Neural progenitor cell (in vitro differentiated cells): ENCODE measurements at regions not wholly inside any gene's neighbourhood (a gene's known extent, or its start where the extent isn't known, plus 50 kb on each side); places are given as distances from the start of the nearest gene placed in this dataset.
"Not testable (repeated sequence)": the region's sequence is repeated elsewhere in the genome, so short reads cannot be mapped to it uniquely, and the experiment has no call there.

Experiments used
- DNase-seq: peaks from one replicate; pipeline ENCODE4 v3.0.0-alpha.2; 2016; ENCODE audit warnings: low spot score
- H2AFZ ChIP-seq: fragments of 200-600 bp; sonication (generic); replicated peaks from 2 replicates; pipeline ENCODE4 v1.6.1; 2016; ENCODE audit warnings: antibody characterized with exemption
- H3F3A ChIP-seq: fragments of 200-600 bp; sonication (generic); 2 replicates; pipeline ENCODE4 v1.6.1; 2016; ENCODE audit warnings: antibody characterized with exemption, low read depth
- H3K27ac ChIP-seq: fragments of 200-600 bp; sonication (generic); 2 replicates; pipeline ENCODE4 v1.5.1; 2016; ENCODE audit warnings: mild to moderate bottlenecking
- H3K27me3 ChIP-seq: fragments of 200-600 bp; sonication (generic); 2 replicates; pipeline ENCODE4 v1.6.1; 2016; ENCODE audit warnings: mild to moderate bottlenecking, moderate library complexity
- H3K36me3 ChIP-seq: fragments of 200-600 bp; sonication (generic); 2 replicates; pipeline ENCODE4 v1.5.1; 2016
- H3K4me1 ChIP-seq: fragments of 200-600 bp; sonication (generic); 2 replicates; pipeline ENCODE4 v1.6.1; 2016; ENCODE audit warnings: mixed run types
- H3K4me2 ChIP-seq: fragments of 200-600 bp; sonication (generic); 2 replicates; pipeline ENCODE4 v1.6.1; 2016
- H3K4me3 ChIP-seq: fragments of 200-600 bp; sonication (generic); 2 replicates; pipeline ENCODE4 v1.5.1; 2016
- H3K79me2 ChIP-seq: fragments of 200-600 bp; sonication (generic); 2 replicates; pipeline ENCODE4 v1.6.1; 2016; ENCODE audit warnings: low read depth
- H3K9ac ChIP-seq: fragments of 200-600 bp; sonication (generic); 2 replicates; pipeline ENCODE4 v1.6.1; 2016
- H3K9me3 ChIP-seq: fragments of 200-600 bp; sonication (generic); 2 replicates; pipeline ENCODE4 v1.5.1; 2016; ENCODE audit warnings: low read depth
- H4K20me1 ChIP-seq: fragments of 200-600 bp; sonication (generic); 2 replicates; pipeline ENCODE4 v1.6.1; 2016; ENCODE audit warnings: low read depth
- H3K27ac Mint-ChIP-seq: 3 replicates; pipeline ENCODE4 v1.8.0; 2021; ENCODE audit warnings: mixed read lengths
- H3K27me3 Mint-ChIP-seq: 2 replicates; pipeline ENCODE4 v1.8.0; 2022; ENCODE audit warnings: low read depth, mild to moderate bottlenecking, inconsistent platforms, moderate library complexity, mixed read lengths; ENCODE audit not compliant: insufficient read depth
- H3K36me3 Mint-ChIP-seq: 3 replicates; pipeline ENCODE4 v1.8.0; 2021; ENCODE audit warnings: mixed read lengths
- H3K4me1 Mint-ChIP-seq: 3 replicates; pipeline ENCODE4 v1.8.0; 2021; ENCODE audit warnings: mixed read lengths
- H3K4me3 Mint-ChIP-seq: 3 replicates; pipeline ENCODE4 v1.8.0; 2021; ENCODE audit warnings: mild to moderate bottlenecking, moderate library complexity, mixed read lengths
- H3K9me3 Mint-ChIP-seq: 3 replicates; pipeline ENCODE4 v1.8.0; 2020; ENCODE audit warnings: mixed read lengths
- CTCF ChIP-seq: fragments of 200-600 bp; sonication (generic); IDR thresholded peaks from 2 replicates; pipeline ENCODE4 v1.5.1; 2017; ENCODE audit warnings: antibody characterized with exemption, mild to moderate bottlenecking
- EZH2 ChIP-seq: fragments of 200-600 bp; sonication (generic); IDR thresholded peaks from 2 replicates; pipeline ENCODE4 v1.6.1; 2017; ENCODE audit warnings: antibody characterized with exemption, mild to moderate bottlenecking, moderate library complexity
- EZH2phosphoT487 ChIP-seq: fragments of 200-600 bp; sonication (generic); IDR thresholded peaks from 2 replicates; pipeline ENCODE4 v1.6.1; 2017; ENCODE audit warnings: antibody characterized with exemption

- Histone ChIP-seq H3K36me3 (no peaks in the 10 kb centered on the region), H4K20me1 (no peaks in the 10 kb centered on the region), H3K4me3 (no peak overlapping the region), H3K79me2 (peaks cover 49% of the 10 kb centered on the region), H3K27me3 (no peaks in the 10 kb centered on the region), H3K4me1 (peaks cover 31% of the 10 kb centered on the region), H3K27ac (no peak overlapping the region), H3K9ac (no peak overlapping the region), H3K9me3 (no peaks in the 10 kb centered on the region), H2AFZ (no peak overlapping the region), H3K4me2 (no peak overlapping the region), H3F3A (peaks cover 15% of the 10 kb centered on the region)
- H3K27ac Mint-ChIP-seq, result no peak overlapping the region
- H3K9me3 Mint-ChIP-seq, result peaks cover 28% of the 10 kb centered on the region
- TF ChIP-seq EZH2 (no peak), EZH2phosphoT487 (no peak), CTCF (no peak)
- H3K36me3 Mint-ChIP-seq, result peaks cover 29% of the 10 kb centered on the region
- no peak for DNase-seq
- peaks cover 3% of the 10 kb centered on the region for H3K4me1 Mint-ChIP-seq
- no peak overlapping the region for H3K4me3 Mint-ChIP-seq
- no peaks in the 10 kb centered on the region for H3K27me3 Mint-ChIP-seq
Observed at GRCh38 chr10:21041763-21042458, 144.8 kb upstream of the NEBL start.

- H3K27ac Mint-ChIP-seq, result no peak overlapping the region
- no peak overlapping the region for H3K4me3 Mint-ChIP-seq
- Histone ChIP-seq H3K79me2 (peaks cover 32% of the 10 kb centered on the region), H3K4me2 (no peak overlapping the region), H3K9ac (no peak overlapping the region), H2AFZ (no peak overlapping the region), H3K9me3 (no peaks in the 10 kb centered on the region), H3K4me3 (no peak overlapping the region), H3K4me1 (peaks cover 31% of the 10 kb centered on the region), H3K36me3 (no peaks in the 10 kb centered on the region), H3K27ac (no peak overlapping the region), H4K20me1 (no peaks in the 10 kb centered on the region), H3F3A (peaks cover 19% of the 10 kb centered on the region), H3K27me3 (no peaks in the 10 kb centered on the region)
- H3K9me3 Mint-ChIP-seq, result peaks cover 26% of the 10 kb centered on the region
- H3K4me1 Mint-ChIP-seq, result peaks cover 6% of the 10 kb centered on the region
- TF ChIP-seq EZH2phosphoT487, result no peak
- TF ChIP-seq CTCF, result no peak
- no peak for TF ChIP-seq EZH2
- H3K36me3 Mint-ChIP-seq, result peaks cover 25% of the 10 kb centered on the region
- DNase-seq, result no peak
- H3K27me3 Mint-ChIP-seq, result peaks cover 2% of the 10 kb centered on the region
Observed at GRCh38 chr10:21039721-21040120, 142.6 kb upstream of the NEBL start.

GRCh38 chr10:21036757-21037156 is 139.6 kb upstream of the NEBL start:
- no peak overlapping the region for H3K27ac Mint-ChIP-seq
- H3K36me3 Mint-ChIP-seq, result peaks cover 23% of the 10 kb centered on the region
- H3K27me3 ChIP-seq, result no peaks in the 10 kb centered on the region
- H3K27ac ChIP-seq, result no peak overlapping the region
- peaks cover 11% of the 10 kb centered on the region for H3K4me1 ChIP-seq
- no peak overlapping the region for H3K9ac ChIP-seq
- peaks cover 30% of the 10 kb centered on the region for H3K79me2 ChIP-seq
- TF ChIP-seq CTCF, result no peak
- no peak for TF ChIP-seq EZH2
- TF ChIP-seq EZH2phosphoT487, result no peak
- H3K4me2 ChIP-seq, result peak overlapping the region; percentile 32
- peaks cover 6% of the 10 kb centered on the region for H3K4me1 Mint-ChIP-seq
- H3K36me3 ChIP-seq, result no peaks in the 10 kb centered on the region
- no peaks in the 10 kb centered on the region for H3K9me3 ChIP-seq
- no peak overlapping the region for H3K4me3 Mint-ChIP-seq
- no peak for DNase-seq
- H3F3A ChIP-seq, result peaks cover 5% of the 10 kb centered on the region
- H4K20me1 ChIP-seq, result no peaks in the 10 kb centered on the region
- peaks cover 26% of the 10 kb centered on the region for H3K9me3 Mint-ChIP-seq
- H3K27me3 Mint-ChIP-seq, result peaks cover 2% of the 10 kb centered on the region
- H2AFZ ChIP-seq, result no peak overlapping the region
- no peak overlapping the region for H3K4me3 ChIP-seq

GRCh38 chr10:21034770-21035169 is 137.7 kb upstream of the NEBL start:
- H3K36me3 ChIP-seq, H3K9me3 ChIP-seq, DNase-seq, H3K4me3 Mint-ChIP-seq, H2AFZ ChIP-seq, H3K27ac ChIP-seq, H3F3A ChIP-seq, H3K27ac Mint-ChIP-seq, H3K27me3 ChIP-seq, H3K4me3 ChIP-seq, H3K9ac ChIP-seq, H3K27me3 Mint-ChIP-seq, H3K4me1 Mint-ChIP-seq, H3K4me2 ChIP-seq, H4K20me1 ChIP-seq: not testable (repeated sequence)
- Mint-ChIP-seq H3K36me3 (peaks cover 30% of the 10 kb centered on the region), H3K9me3 (peaks cover 33% of the 10 kb centered on the region)
- Histone ChIP-seq H3K79me2 (peaks cover 33% of the 10 kb centered on the region), H3K4me1 (peaks cover 18% of the 10 kb centered on the region)
